SK-N-SH treated with all-trans-retinoic acid at 6 μM for 48 hours (cell line): ENCODE measurements at regions not wholly inside any gene's neighbourhood (a gene's known extent, or its start where the extent isn't known, plus 50 kb on each side); places are given as distances from the start of the nearest gene placed in this dataset.

Experiments used
- ATAC-seq: fragments of 200-7000 bp; cut with Tn5 transposase; 3 replicates; pipeline ENCODE4 v1.9.1; 2020; ENCODE audit warnings: mild to moderate bottlenecking, moderate library complexity
- ARNTL ChIP-seq: fragments of 450-650 bp; formaldehyde crosslinking; IDR thresholded peaks from 2 replicates; pipeline ENCODE4 v1.5.0; 2020; ENCODE audit warnings: low read depth, mild to moderate bottlenecking, moderate library complexity, borderline replicate concordance
- BACH2 ChIP-seq: fragments of 250-450 bp; sonication (Bioruptor Pico); IDR thresholded peaks from 2 replicates; pipeline ENCODE4 v1.9.0; 2021; ENCODE audit warnings: mild to moderate bottlenecking, borderline replicate concordance
- CREB5 ChIP-seq: fragments of 250-450 bp; sonication (Bioruptor Pico); IDR thresholded peaks from 2 replicates; pipeline ENCODE4 v1.5.1; 2020; ENCODE audit warnings: low read depth, mild to moderate bottlenecking, moderate library complexity
- CSRNP3 ChIP-seq: fragments of 250-450 bp; sonication (Bioruptor Pico); IDR thresholded peaks from 2 replicates; pipeline ENCODE4 v1.5.1; 2021; ENCODE audit warnings: mild to moderate bottlenecking, moderate library complexity
- ESRRG ChIP-seq: fragments of 250-450 bp; sonication (Bioruptor Pico); IDR thresholded peaks from 2 replicates; pipeline ENCODE4 v1.6.1; 2021; ENCODE audit warnings: mild to moderate bottlenecking
- GLIS3 ChIP-seq: fragments of 250-450 bp; sonication (Bioruptor Pico); IDR thresholded peaks from 2 replicates; pipeline ENCODE4 v1.5.0; 2020; ENCODE audit warnings: mild to moderate bottlenecking, moderate library complexity
- ISL1 ChIP-seq: fragments of 250-450 bp; sonication (Bioruptor Pico); IDR thresholded peaks from 2 replicates; pipeline ENCODE4 v2.1.2; 2022; ENCODE audit warnings: mild to moderate bottlenecking, moderate library complexity
- PATZ1 ChIP-seq: fragments of 250-450 bp; sonication (Bioruptor Pico); IDR thresholded peaks from 2 replicates; pipeline ENCODE4 v1.8.0; 2020; ENCODE audit warnings: mild to moderate bottlenecking, moderate library complexity, borderline replicate concordance
- POU6F1 ChIP-seq: fragments of 250-450 bp; sonication (Bioruptor Pico); IDR thresholded peaks from 2 replicates; pipeline ENCODE4 v1.8.0; 2021; ENCODE audit warnings: low read depth, mild to moderate bottlenecking, moderate library complexity, borderline replicate concordance
- SNAI2 ChIP-seq: fragments of 250-450 bp; sonication (Bioruptor Pico); IDR thresholded peaks from 2 replicates; pipeline ENCODE4 v1.5.0; 2020; ENCODE audit warnings: mild to moderate bottlenecking, moderate library complexity
- TCF4 ChIP-seq: fragments of 250-450 bp; sonication (Bioruptor Pico); IDR thresholded peaks from 2 replicates; pipeline ENCODE4 v1.8.0; 2021; ENCODE audit warnings: mild to moderate bottlenecking, moderate library complexity, borderline replicate concordance
- TOX ChIP-seq: fragments of 250-450 bp; sonication (Bioruptor Pico); IDR thresholded peaks from 2 replicates; pipeline ENCODE4 v1.8.0; 2021; ENCODE audit warnings: mild to moderate bottlenecking, moderate library complexity, borderline replicate concordance
- TSHZ2 ChIP-seq: fragments of 250-450 bp; sonication (Bioruptor Pico); IDR thresholded peaks from 2 replicates; pipeline ENCODE4 v1.5.0; 2020; ENCODE audit warnings: mild to moderate bottlenecking, moderate library complexity
- ZC3H10 ChIP-seq: fragments of 250-450 bp; sonication (Bioruptor Pico); IDR thresholded peaks from 2 replicates; pipeline ENCODE4 v1.5.1; 2021; ENCODE audit warnings: mild to moderate bottlenecking, moderate library complexity
- ZFP3 ChIP-seq: fragments of 250-450 bp; sonication (Bioruptor Pico); IDR thresholded peaks from 2 replicates; pipeline ENCODE4 v1.5.0; 2020; ENCODE audit warnings: mild to moderate bottlenecking, moderate library complexity
- ZNF565 ChIP-seq: fragments of 450-650 bp; formaldehyde crosslinking; conservative IDR thresholded peaks from 2 replicates; pipeline ENCODE4 v1.5.0; 2020; ENCODE audit warnings: low read depth, mild to moderate bottlenecking, moderate library complexity
- ZNF8 ChIP-seq: fragments of 450-650 bp; formaldehyde crosslinking; IDR thresholded peaks from 2 replicates; pipeline ENCODE4 v1.5.0; 2020; ENCODE audit warnings: mild to moderate bottlenecking, moderate library complexity

GRCh38 chr1:22350171-22350923 lies 101.3 kb upstream of the ZBTB40 start:
- no peak for TF ChIP-seq BACH2
- no peak for TF ChIP-seq ARNTL
- TF ChIP-seq CREB5 (CRISPR knock-in tag) = no peak
- no peak for TF ChIP-seq GLIS3 (CRISPR knock-in tag)
- no peak for TF ChIP-seq SNAI2
- TF ChIP-seq ZNF565 = no peak
- TF ChIP-seq PATZ1 (CRISPR knock-in tag) = no peak
- no peak for TF ChIP-seq TSHZ2 (CRISPR knock-in tag)
- TF ChIP-seq ZC3H10 (CRISPR knock-in tag) = no peak
- TF ChIP-seq, all 23 proteins: peak for 0
- no peak; the same call in 2 of the 3 replicates for ATAC-seq

- TF ChIP-seq PATZ1 (CRISPR knock-in tag) = no peak
- no peak for TF ChIP-seq BACH2
- no peak for TF ChIP-seq ZNF8
- no peak for TF ChIP-seq CSRNP3
- TF ChIP-seq TOX (CRISPR knock-in tag) = no peak
- TF ChIP-seq TCF4 (CRISPR knock-in tag) = no peak
- no peak for TF ChIP-seq TSHZ2 (CRISPR knock-in tag)
- no peak for TF ChIP-seq ESRRG (CRISPR knock-in tag)
- TF ChIP-seq, all 23 proteins: peak for 0
- ATAC-seq = no peak
Observed at GRCh38 chr1:22350924-22351767, 100.5 kb upstream of the ZBTB40 start.

- no peak for ATAC-seq
- TF ChIP-seq ISL1 (CRISPR knock-in tag) (no peak), ZFP3 (CRISPR knock-in tag) (no peak), SNAI2 (no peak), POU6F1 (CRISPR knock-in tag) (no peak), ARNTL (no peak), TOX (CRISPR knock-in tag) (no peak), CREB5 (CRISPR knock-in tag) (no peak)
Observed at GRCh38 chr1:22351768-22352080, 99.9 kb upstream of the ZBTB40 start.
